Left colon (tissue), 2 donors: ENCODE measurements at regions not wholly inside any gene's neighbourhood (a gene's known extent, or its start where the extent isn't known, plus 50 kb on each side); places are given as distances from the start of the nearest gene placed in this dataset.
A peak's percentile ranks its signal among the peaks of the same experiment; 100 is the strongest.

Experiments
- ATAC-seq: fragments of 200-7000 bp; cut with Tn5 transposase; one replicate; pipeline ENCODE4 v1.9.1; 2020; ENCODE audit warnings: mild to moderate bottlenecking, moderate library complexity
- DNase-seq, 2 donors: peaks; one replicate each; pipeline ENCODE4 v3.0.0-alpha.2; 2020
- intact Hi-C, 2 donors: fragments of 100-400 bp; cut with DNase I in 1 of 2; cut with micrococcal nuclease in 1 of 2; formaldehyde crosslinking; loops; one replicate each; pipeline versions ENCODE4 v1.11.2 to v1.14.0; 2022; cut with DNase I, micrococcal nuclease
- donor health status: DM: no; HTN: no; CAD: no.
- donor health status: DM: yes; HTN: yes; CAD: no.

GRCh38 chr5:141800617-141801016, 77.6 kb downstream of the PCDH1 start:
- no peak for DNase-seq
- ATAC-seq: no peak
- intact Hi-C loops: no loop called here

DNA sequence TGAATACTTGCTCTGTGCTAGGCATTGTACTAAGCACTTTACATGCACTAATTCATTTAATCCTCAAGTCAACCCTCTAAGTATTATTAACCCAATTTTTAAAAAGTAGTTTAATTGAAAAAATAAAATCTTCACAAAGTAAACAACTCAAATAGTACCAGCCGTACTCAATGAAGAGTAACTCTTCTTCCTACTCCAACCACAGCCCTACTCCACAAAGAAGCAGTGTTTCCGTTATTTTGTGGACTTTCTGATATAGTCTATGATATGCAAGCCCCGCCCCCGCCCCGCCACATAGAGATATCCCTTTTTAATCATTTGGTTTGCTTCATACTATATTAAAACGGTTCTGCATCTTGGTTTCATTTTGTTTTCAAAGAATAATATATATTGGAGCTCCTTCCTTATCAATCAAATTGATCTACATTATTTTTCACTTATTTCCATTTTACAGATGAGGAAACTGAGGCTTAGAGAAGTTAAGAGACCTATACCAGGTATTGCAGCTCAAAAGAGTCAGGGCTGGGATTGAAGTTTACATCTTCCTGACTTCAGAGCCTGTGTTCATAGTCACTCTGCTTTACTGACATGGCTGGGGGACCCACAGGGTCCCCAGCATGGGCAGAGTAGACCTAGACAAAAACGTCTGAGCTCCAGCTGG, 78.6 kb downstream of the PCDH1 start:
- DNase-seq (no peak), ATAC-seq (no peak)
- intact Hi-C loops: no loop called here

DNA sequence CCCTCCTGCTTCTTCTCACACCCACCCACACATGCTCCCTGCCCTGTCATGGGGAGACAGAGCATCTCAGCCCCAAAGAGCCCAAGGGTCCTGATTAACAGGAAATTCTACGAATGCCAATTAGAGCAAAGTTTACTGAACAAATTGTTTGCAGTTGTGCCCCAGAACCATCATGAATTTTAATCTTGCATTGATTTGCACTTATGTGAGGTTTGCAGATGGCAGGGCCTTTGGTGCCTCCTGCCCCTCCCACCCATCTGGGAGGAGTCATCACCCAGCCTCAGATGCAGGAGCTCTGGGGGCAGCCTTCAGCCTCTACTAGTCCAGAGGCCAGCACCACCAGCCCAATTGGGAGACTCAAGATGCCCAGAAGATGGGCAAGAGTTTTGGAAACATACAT, 80.8 kb downstream of the PCDH1 start:
- intact Hi-C loops: no loop called here
- no peak for DNase-seq

DNA sequence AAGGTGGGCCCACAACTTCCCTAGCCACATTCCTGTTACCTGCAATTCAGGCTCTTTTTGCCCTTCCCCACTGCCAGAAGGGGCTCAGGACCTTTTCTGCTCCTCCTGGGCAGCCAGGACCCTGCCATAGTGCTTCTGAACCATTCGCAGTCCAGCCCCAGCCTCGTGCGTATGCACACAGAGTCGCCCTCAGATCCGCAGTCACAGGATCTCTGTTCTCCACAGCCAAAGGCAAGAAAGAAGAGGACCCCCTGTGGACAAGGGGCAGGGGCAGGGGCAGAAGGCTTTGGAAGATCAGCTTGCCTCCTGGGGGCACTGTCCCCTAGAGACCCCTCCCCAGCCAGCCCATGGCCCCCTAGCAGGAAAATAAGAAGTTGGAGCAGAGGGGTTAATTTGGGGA, 82.8 kb downstream of the PCDH1 start:
- DNase-seq (no peak), ATAC-seq (no peak)
- intact Hi-C loops: no loop called here

More for the DNA sequence above, 80.8 kb downstream of the PCDH1 start:
- ATAC-seq: no peak

- ATAC-seq (no peak), DNase-seq (no peak)
- intact Hi-C loops: no loop called here
Observed at GRCh38 chr5:141793881-141794280, 84.3 kb downstream of the PCDH1 start.

DNA sequence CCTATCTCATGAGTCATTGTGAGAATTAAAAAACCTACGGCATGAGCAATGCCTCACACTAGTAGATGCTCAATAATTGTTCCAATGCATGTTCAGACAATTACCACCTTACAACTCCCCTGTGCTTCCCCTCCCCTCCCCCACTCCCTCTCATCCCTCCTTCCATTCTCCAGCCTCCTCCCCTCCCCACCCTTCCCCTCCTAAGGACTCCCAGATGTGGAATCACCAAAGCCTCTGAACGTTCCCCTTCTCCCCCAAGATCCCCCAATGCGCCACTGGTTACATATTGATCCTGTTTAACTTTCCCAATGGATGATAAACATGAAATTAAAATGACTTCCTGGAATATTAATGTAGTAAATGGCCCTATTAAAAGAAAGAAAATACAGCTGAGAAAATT, 84.8 kb downstream of the PCDH1 start:
- ATAC-seq (no peak), DNase-seq (no peak)
- intact Hi-C loops: no loop called here

- ATAC-seq (no peak), DNase-seq (no peak)
- intact Hi-C loops: no loop called here
Observed at GRCh38 chr5:141790630-141791029, 87.6 kb downstream of the PCDH1 start.

GRCh38 chr5:141789330-141789729, 88.9 kb downstream of the PCDH1 start:
- intact Hi-C loops: no loop called here
- ATAC-seq: no peak
- no peak for DNase-seq

DNA sequence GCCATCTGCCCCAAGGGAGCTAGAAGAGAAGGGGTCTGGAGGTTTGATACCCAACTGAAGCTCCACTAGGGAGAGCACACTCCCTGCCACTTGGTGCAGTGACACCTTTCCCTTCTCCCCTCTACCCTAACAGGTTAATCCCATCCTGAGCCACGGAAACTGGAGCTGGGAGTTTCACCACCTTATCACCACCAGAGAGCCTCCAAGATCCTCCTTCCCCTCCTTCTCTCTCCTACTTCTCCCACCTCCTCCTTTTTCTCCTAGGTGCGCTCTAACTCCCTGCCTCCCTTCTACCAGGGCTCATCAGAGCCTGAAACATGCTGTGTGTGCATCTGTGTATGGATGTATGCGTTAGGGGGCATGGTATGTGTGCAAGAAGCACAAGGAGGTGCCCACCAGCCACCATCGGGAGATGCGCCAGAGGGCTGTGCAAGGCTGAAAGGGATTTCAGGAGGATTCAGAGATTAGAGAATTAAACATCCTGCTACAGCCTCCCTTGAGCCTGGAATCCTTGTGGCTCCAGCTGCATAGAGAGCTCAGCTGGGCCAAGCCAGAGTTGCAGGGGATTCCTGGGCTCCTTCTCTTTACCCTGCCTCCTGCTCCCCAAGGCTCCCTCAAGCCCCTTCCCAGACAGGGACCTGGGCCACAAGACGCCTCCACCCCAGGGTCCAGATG, 89.8 kb downstream of the PCDH1 start:
- intact Hi-C loops: no loop called here
- ATAC-seq: no peak
- DNase-seq: no peak

- intact Hi-C loops: no loop called here
- DNase-seq: no peak
- no peak for ATAC-seq
Observed at GRCh38 chr5:141787376-141787775, 90.8 kb downstream of the PCDH1 start.

- DNase-seq (no peak), ATAC-seq (no peak)
- intact Hi-C loops: no loop called here
Observed at GRCh38 chr5:141786700-141787099, 91.5 kb downstream of the PCDH1 start.

- ATAC-seq: no peak
- intact Hi-C loops: no loop called here
- DNase-seq: no peak
Observed at GRCh38 chr5:141785711-141786110, 92.5 kb downstream of the PCDH1 start.

DNA sequence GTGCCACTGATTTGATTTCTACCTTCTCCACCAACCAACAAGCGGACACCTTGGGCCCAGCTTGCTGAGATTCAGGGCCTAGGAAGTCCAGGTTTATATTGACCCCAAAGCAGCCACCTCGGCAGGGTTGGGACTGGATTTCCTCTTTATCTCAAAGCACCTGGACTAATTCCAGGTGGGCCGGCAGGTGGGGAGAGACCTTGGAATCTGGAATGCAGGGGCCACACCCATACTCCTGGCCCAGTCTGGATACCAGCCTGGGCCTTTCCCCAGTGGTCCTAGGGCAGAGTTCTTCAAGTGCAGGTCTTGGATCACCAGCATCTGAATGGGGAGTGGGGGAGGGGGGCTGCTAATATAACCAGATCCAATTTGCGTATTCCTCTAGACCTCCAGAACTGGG, 93.1 kb downstream of the PCDH1 start:
- ATAC-seq: peak; percentile 81
- peak; percentile 29 to 48 for DNase-seq
- intact Hi-C loops: no loop called here

DNA sequence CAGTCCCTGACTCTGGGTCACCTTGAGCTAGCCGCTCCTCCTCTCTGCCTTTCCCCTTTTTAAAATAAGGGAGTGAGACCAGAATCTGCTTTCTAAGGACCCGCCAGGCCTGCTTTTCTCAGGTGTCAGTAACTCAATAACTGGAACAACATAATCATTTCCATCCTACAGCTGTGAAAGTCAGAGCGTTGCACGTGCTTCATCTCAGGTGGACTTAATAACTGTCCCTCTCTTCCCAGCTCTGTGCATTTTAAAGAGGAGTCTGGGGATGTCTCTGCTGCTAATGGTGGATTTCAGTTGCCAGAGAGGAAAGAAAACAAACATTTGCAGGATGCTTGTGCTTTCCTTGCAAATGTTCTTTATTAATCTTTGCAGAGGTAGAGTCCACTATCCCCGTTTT, 93.7 kb downstream of the PCDH1 start:
- intact Hi-C loops: no loop called here
- DNase-seq: no peak
- no peak for ATAC-seq

GRCh38 chr5:141783947-141784296, 94.3 kb downstream of the PCDH1 start:
- intact Hi-C loops: no loop called here
- ATAC-seq (no peak), DNase-seq (no peak)

DNA sequence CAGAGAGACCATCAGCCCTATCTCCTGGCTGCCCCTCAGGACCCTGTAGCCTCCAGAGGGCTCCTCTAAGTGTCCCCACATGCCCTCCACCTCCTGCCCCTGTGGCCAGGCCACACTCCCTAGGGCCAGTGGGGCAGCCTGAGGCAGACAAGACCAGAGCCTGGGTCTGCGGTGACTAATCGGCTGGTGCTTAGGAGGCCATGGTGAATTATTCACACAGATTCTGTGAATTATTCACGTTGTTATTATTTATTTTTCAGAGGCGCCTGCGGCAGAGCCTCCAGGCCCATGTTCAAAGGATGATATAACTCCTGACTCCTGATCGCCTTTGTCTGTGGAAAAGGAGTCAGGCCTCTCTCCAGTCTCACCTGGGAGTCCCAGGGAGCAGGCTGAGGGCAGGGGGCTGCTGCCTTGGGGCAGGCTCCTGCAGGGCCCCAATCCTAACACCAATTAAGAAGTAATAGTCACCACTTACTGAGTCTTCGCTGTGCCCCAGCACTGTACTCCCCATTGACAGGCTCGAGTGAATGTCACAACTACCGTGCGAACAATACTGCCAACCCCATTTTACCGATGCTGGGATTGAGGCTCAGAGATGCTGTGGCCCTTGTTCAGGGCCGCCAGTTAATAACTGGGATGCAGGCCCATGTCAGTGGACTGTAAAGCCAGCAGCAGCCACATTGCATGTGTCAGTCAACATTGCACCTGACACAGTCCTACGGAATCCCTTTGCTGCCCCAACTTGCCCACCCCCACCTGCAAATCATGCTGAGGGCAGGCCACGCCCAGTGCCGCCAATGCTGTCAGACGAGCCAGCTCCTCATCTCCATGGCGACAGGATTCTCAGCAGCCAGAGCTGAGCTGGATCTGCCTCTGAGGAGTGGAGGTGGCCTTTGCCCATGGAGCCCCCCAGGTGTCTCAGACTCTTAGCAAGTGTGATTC, 94.9 kb downstream of the PCDH1 start:
- DNase-seq (no peak), ATAC-seq (no peak)
- intact Hi-C loops: no loop called here

DNA sequence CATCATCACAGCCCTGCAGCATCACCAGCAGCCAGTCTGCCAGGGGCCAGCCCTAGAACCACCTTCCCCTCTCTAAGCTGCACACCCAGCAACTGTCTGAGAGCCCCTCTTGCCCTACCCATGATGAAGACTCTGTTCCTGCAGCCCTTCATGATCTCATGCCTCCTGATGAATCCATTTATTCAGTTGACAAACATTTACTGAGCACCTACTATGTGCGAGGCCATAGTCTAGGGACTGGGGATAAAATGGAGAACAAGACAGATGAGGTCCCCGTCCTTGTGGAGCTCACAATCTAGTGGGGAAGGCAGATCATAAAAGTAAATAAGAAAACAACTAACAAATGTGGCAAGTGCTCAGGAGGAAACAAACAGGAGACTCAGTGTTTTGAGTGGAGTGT, 96.3 kb downstream of the PCDH1 start:
- intact Hi-C loops: no loop called here
- DNase-seq: no peak
- no peak for ATAC-seq

- DNase-seq: no peak
- intact Hi-C loops: no loop called here
- no peak for ATAC-seq
Observed at GRCh38 chr5:141780952-141781781, 97.0 kb downstream of the PCDH1 start.

GRCh38 chr5:141780240-141780951, 97.8 kb downstream of the PCDH1 start:
- ATAC-seq: no peak
- intact Hi-C loops: no loop called here

More at GRCh38 chr5:141780240-141780951, 97.8 kb downstream of the PCDH1 start:
- no peak for DNase-seq
